H9 (cell line): ENCODE measurements at regions not wholly inside any gene's neighbourhood (a gene's known extent, or its start where the extent isn't known, plus 50 kb on each side); places are given as distances from the start of the nearest gene placed in this dataset.

Source experiments
- DNase-seq: peaks from one replicate; pipeline ENCODE4 v3.0.0-alpha.2; 2017
- H2AFZ ChIP-seq: one replicate; pipeline ENCODE4 v1.6.1; 2013; ENCODE audit warnings: mild to moderate bottlenecking, low read length, control low read depth, moderate library complexity
- H2AK5ac ChIP-seq: 2 replicates; pipeline ENCODE4 v1.6.1; 2013; ENCODE audit warnings: low read length, control low read depth, mixed read lengths; ENCODE audit not compliant: insufficient read length
- H2BK120ac ChIP-seq: one replicate; pipeline ENCODE4 v1.6.1; 2013; ENCODE audit warnings: low read depth, mild to moderate bottlenecking, low read length, control low read depth, inconsistent platforms; ENCODE audit not compliant: poor library complexity, severe bottlenecking
- H2BK12ac ChIP-seq: 2 replicates; pipeline ENCODE4 v1.6.1; 2013; ENCODE audit warnings: low read length, control low read depth, mixed read lengths, low read depth; ENCODE audit not compliant: insufficient read length
- H2BK15ac ChIP-seq: 2 replicates; pipeline ENCODE4 v1.6.1; 2013; ENCODE audit warnings: low read depth, low read length, control low read depth
- H2BK20ac ChIP-seq: one replicate; pipeline ENCODE4 v1.6.1; 2013; ENCODE audit warnings: low read depth, mild to moderate bottlenecking, low read length, control low read depth, inconsistent platforms; ENCODE audit not compliant: poor library complexity, severe bottlenecking
- H2BK5ac ChIP-seq: 2 replicates; pipeline ENCODE4 v1.6.1; 2013; ENCODE audit warnings: low read length, control low read depth, mixed read lengths; ENCODE audit not compliant: insufficient read length
- H3K14ac ChIP-seq: 2 replicates; pipeline ENCODE4 v1.6.1; 2013; ENCODE audit warnings: low read length, control low read depth; ENCODE audit not compliant: insufficient read depth
- H3K18ac ChIP-seq: 2 replicates; pipeline ENCODE4 v1.6.1; 2013; ENCODE audit warnings: low read depth, mild to moderate bottlenecking, mixed read lengths, low read length, control low read depth; ENCODE audit not compliant: insufficient read length
- H3K23ac ChIP-seq: 2 replicates; pipeline ENCODE4 v1.6.1; 2013; ENCODE audit warnings: low read length, control low read depth, mixed read lengths, low read depth; ENCODE audit not compliant: insufficient read length
- H3K23me2 ChIP-seq: 2 replicates; pipeline ENCODE4 v1.6.1; 2013; ENCODE audit warnings: low read depth, mild to moderate bottlenecking, mixed read lengths, low read length, control low read depth; ENCODE audit not compliant: insufficient read length, poor library complexity, severe bottlenecking
- H3K27ac ChIP-seq: 2 replicates; pipeline ENCODE4 v1.5.1; 2013; ENCODE audit warnings: low read length, control low read depth, mixed read lengths, low read depth; ENCODE audit not compliant: insufficient read length
- H3K27me3 ChIP-seq: 2 replicates; pipeline ENCODE4 v1.6.1; 2013; ENCODE audit warnings: low read length, control low read depth, inconsistent platforms; ENCODE audit not compliant: insufficient read depth
- H3K4ac ChIP-seq: 2 replicates; pipeline ENCODE4 v1.6.1; 2013; ENCODE audit warnings: low read depth, mild to moderate bottlenecking, control low read depth, inconsistent platforms, low read length, moderate library complexity
- H3K4me1 ChIP-seq: 2 replicates; pipeline ENCODE4 v1.6.1; 2013; ENCODE audit warnings: low read length, control low read depth, inconsistent platforms; ENCODE audit not compliant: insufficient read depth
- H3K4me2 ChIP-seq: 2 replicates; pipeline ENCODE4 v1.6.1; 2013; ENCODE audit warnings: low read length, control low read depth, mixed read lengths; ENCODE audit not compliant: insufficient read length, insufficient read depth
- H3K56ac ChIP-seq: 2 replicates; pipeline ENCODE4 v1.6.1; 2013; ENCODE audit warnings: low read depth, mild to moderate bottlenecking, mixed read lengths, low read length, control low read depth; ENCODE audit not compliant: insufficient read length
- H3K79me1 ChIP-seq: 2 replicates; pipeline ENCODE4 v1.6.1; 2013; ENCODE audit warnings: low read depth, mild to moderate bottlenecking, moderate library complexity, low read length, control low read depth, inconsistent platforms; ENCODE audit not compliant: insufficient read depth, poor library complexity, severe bottlenecking
- H3K79me2 ChIP-seq: 2 replicates; pipeline ENCODE4 v1.6.1; 2013; ENCODE audit warnings: low read length, control low read depth, inconsistent platforms; ENCODE audit not compliant: insufficient read depth
- H3K9ac ChIP-seq: 2 replicates; pipeline ENCODE4 v1.6.1; 2013; ENCODE audit warnings: low read length, control low read depth, mixed read lengths; ENCODE audit not compliant: insufficient read length; ENCODE audit errors: extremely low read depth
- H3K9me3 ChIP-seq: one replicate; pipeline ENCODE4 v1.6.1; 2013; ENCODE audit warnings: low read depth, low read length, inconsistent platforms; ENCODE audit not compliant: control insufficient read depth
- H3T11ph ChIP-seq: one replicate; pipeline ENCODE4 v1.6.1; 2013; ENCODE audit warnings: mild to moderate bottlenecking, low read length, control low read depth, inconsistent platforms
- H4K20me1 ChIP-seq: one replicate; pipeline ENCODE4 v1.6.1; 2013; ENCODE audit not compliant: control insufficient read depth, insufficient read length, insufficient read depth
- H4K5ac ChIP-seq: 2 replicates; pipeline ENCODE4 v1.6.1; 2013; ENCODE audit warnings: low read depth, mild to moderate bottlenecking, mixed read lengths, low read length, control low read depth; ENCODE audit not compliant: insufficient read length
- H4K8ac ChIP-seq: replicated peaks from 2 replicates; pipeline ENCODE4 v1.6.1; 2013; ENCODE audit warnings: low read length, control low read depth, mixed read lengths, low read depth; ENCODE audit not compliant: insufficient read length
- H4K91ac ChIP-seq: 2 replicates; pipeline ENCODE4 v1.6.1; 2013; ENCODE audit warnings: low read depth, mild to moderate bottlenecking, moderate library complexity, mixed read lengths, low read length, control low read depth; ENCODE audit not compliant: insufficient read length
- H3K27ac Mint-ChIP-seq, 3 experiments: 2 replicates in 2 of 3; 3 replicates in 1 of 3; pipeline ENCODE4 v1.8.0; 2020 to 2021; ENCODE audit warnings: mixed read lengths in 3 of 3, mild to moderate bottlenecking in 1 of 3, moderate library complexity in 1 of 3
- H3K27me3 Mint-ChIP-seq: 2 replicates; pipeline ENCODE4 v1.8.0; 2021; ENCODE audit warnings: low read depth, mild to moderate bottlenecking, moderate library complexity, mixed read lengths
- H3K36me3 Mint-ChIP-seq, 3 experiments: 2 replicates in 2 of 3; 3 replicates in 1 of 3; pipeline ENCODE4 v1.8.0; 2020 to 2021; ENCODE audit warnings: low read depth in 3 of 3, mixed read lengths in 3 of 3; ENCODE audit not compliant: insufficient read depth in 1 of 3
- H3K4me1 Mint-ChIP-seq, 2 experiments: 2 replicates each; pipeline ENCODE4 v1.8.0; 2020; ENCODE audit warnings: mixed read lengths in 2 of 2
- H3K4me3 Mint-ChIP-seq, 2 experiments: 2 replicates in 1 of 2; 3 replicates in 1 of 2; pipeline ENCODE4 v1.8.0; 2020 to 2021; ENCODE audit warnings: mild to moderate bottlenecking in 2 of 2, mixed read lengths in 2 of 2, moderate library complexity in 1 of 2
- H3K9me3 Mint-ChIP-seq, 2 experiments: 2 replicates in 1 of 2; 3 replicates in 1 of 2; pipeline ENCODE4 v1.8.0; 2020; ENCODE audit warnings: mild to moderate bottlenecking in 2 of 2, mixed read lengths in 2 of 2, moderate library complexity in 1 of 2
- CTCF ChIP-seq: fragments of 200-600 bp; sonication (generic); conservative IDR thresholded peaks from 3 replicates; pipeline ENCODE4 v1.8.0; 2021; ENCODE audit warnings: antibody characterized with exemption, mild to moderate bottlenecking
- WGBS: extraction: QIAGEN DNeasy Blood & Tissue Kit; methylation state at CpG from one replicate; pipeline ENCODE4 v1.1.7; 2013; ENCODE audit warnings: missing lambda C conversion rate, low lambda C conversion rate, mixed read lengths; ENCODE audit not compliant: insufficient read length; ENCODE audit errors: extremely low coverage; 5-methylcytosine and 5-hydroxymethylcytosine counted together

GRCh38 chr22:48156603-48157355, 1394.3 kb downstream of the TBC1D22A start:
- Histone ChIP-seq H4K5ac (no peak overlapping the region), H2BK5ac (no peak overlapping the region), H2BK15ac (no peak overlapping the region), H4K8ac (no peak overlapping the region), H3K4me2 (no peak overlapping the region), H3K79me1 (no peaks in the 10 kb centered on the region), H3K27ac (no peak overlapping the region), H3K14ac (no peak overlapping the region), H3K9me3 (no peaks in the 10 kb centered on the region), H2BK120ac (no peak overlapping the region), H2AFZ (no peak overlapping the region), H2AK5ac (no peak overlapping the region), H3K79me2 (no peaks in the 10 kb centered on the region), H3K18ac (no peak overlapping the region), H3K23me2 (no peaks in the 10 kb centered on the region), H2BK12ac (no peak overlapping the region), H3K56ac (no peak overlapping the region), H4K91ac (no peak overlapping the region), H3K4me1 (no peaks in the 10 kb centered on the region), H2BK20ac (no peak overlapping the region), H3K27me3 (no peaks in the 10 kb centered on the region), H3K9ac (no peak overlapping the region), H3T11ph (no peak overlapping the region), H4K20me1 (no peaks in the 10 kb centered on the region), H3K4ac (no peak overlapping the region), H3K23ac (no peak overlapping the region)
- H3K9me3 Mint-ChIP-seq, result peaks cover 2% of the 10 kb centered on the region in 2 experiments; a peak in 1 of 5 replicates
- peaks cover 9% of the 10 kb centered on the region in 2 experiments; a peak in 3 of 4 replicates for H3K4me1 Mint-ChIP-seq
- no CpG with 5 or more reads among the region's 12 CpGs for WGBS
- peak overlapping the region in 1 of 3 experiments; percentile 48; a peak in 2 of 7 replicates for H3K27ac Mint-ChIP-seq
- no peak for DNase-seq
- H3K27me3 Mint-ChIP-seq, result peaks cover 2% of the 10 kb centered on the region
- H3K36me3 Mint-ChIP-seq, result no peaks in the 10 kb centered on the region
- H3K4me3 Mint-ChIP-seq, result no peak overlapping the region; a peak in 1 of 5 replicates
- no peak for TF ChIP-seq CTCF
